ENCODE measurements at regions not wholly inside any gene's neighbourhood (a gene's known extent, or its start where the extent isn't known, plus 50 kb on each side); places are given as distances from the start of the nearest gene placed in this dataset.
"Not testable (repeated sequence)": the region's sequence is repeated elsewhere in the genome, so short reads cannot be mapped to it uniquely, and the experiment has no call there.

GRCh38 chr12:39672976-39673375, 53.4 kb upstream of the ABCD2 start:
- peaks cover 39% of the 10 kb centered on the region for H3K4me1 ChIP-seq (ENCODE audit: insufficient read depth, low read length)
- ATAC-seq (ENCODE audit: poor library complexity) (no peak), DNase-seq (peak in 1 of 14 experiments; percentile 16)
- no peak overlapping the region for H3K4me3 Mint-ChIP-seq
- no peak for TF ChIP-seq CTCF (IDR thresholded peaks at IDR 0.05)
- peaks cover 26 to 34% of the 10 kb centered on the region in 2 experiments for H3K9me3 ChIP-seq (ENCODE audit: control insufficient read depth in 1 of 2, insufficient read depth in 1 of 2, low read length in 2 of 2)
- peaks cover 41% of the 10 kb centered on the region for H3K4me1 Mint-ChIP-seq (ENCODE audit: low read depth)
- no peak overlapping the region for H3K27ac Mint-ChIP-seq
- ChIA-PET POLR2A (no interaction called here), CTCF (no interaction called here)
- no peaks in the 10 kb centered on the region for H3K27me3 Mint-ChIP-seq
- H3K9me3 Mint-ChIP-seq = peaks cover 14% of the 10 kb centered on the region
- H3K36me3 ChIP-seq (ENCODE audit: insufficient read depth, low read length) = peaks cover 3% of the 10 kb centered on the region
- H3K36me3 Mint-ChIP-seq (ENCODE audit: low read depth) = peaks cover 57% of the 10 kb centered on the region
- H3K27me3 ChIP-seq (ENCODE audit: control insufficient read depth in 1 of 2, insufficient read depth in 2 of 2, low read length in 2 of 2) = no peaks in the 10 kb centered on the region
- H3K27ac ChIP-seq (ENCODE audit: low read depth in 1 of 2, low read length in 2 of 2) = no peak overlapping the region
- intact Hi-C loops (cut with DNase I, micrococcal nuclease) = no loop called here
- no peak overlapping the region for H3K4me3 ChIP-seq (ENCODE audit: low read length)

GRCh38 chr12:39671898-39672875, 52.6 kb upstream of the ABCD2 start:
- ChIA-PET POLR2A (no interaction called here), CTCF (no interaction called here)
- Mint-ChIP-seq H3K36me3 (ENCODE audit: low read depth) (peaks cover 55% of the 10 kb centered on the region), H3K27me3 (no peaks in the 10 kb centered on the region), H3K9me3 (peaks cover 12% of the 10 kb centered on the region), H3K4me1 (ENCODE audit: low read depth) (peaks cover 41% of the 10 kb centered on the region), H3K4me3 (no peak overlapping the region), H3K27ac (no peak overlapping the region)
- no peak for ATAC-seq (ENCODE audit: poor library complexity)
- H3K27me3 ChIP-seq (ENCODE audit: control insufficient read depth in 1 of 2, insufficient read depth in 2 of 2, low read length in 2 of 2) = no peaks in the 10 kb centered on the region
- H3K4me1 ChIP-seq (ENCODE audit: insufficient read depth, low read length) = peaks cover 39% of the 10 kb centered on the region
- no peak for TF ChIP-seq CTCF (IDR thresholded peaks at IDR 0.05)
- no peak overlapping the region for H3K27ac ChIP-seq (ENCODE audit: low read depth in 1 of 2, low read length in 2 of 2)
- intact Hi-C loops (cut with DNase I, micrococcal nuclease) = no loop called here
- no peak for DNase-seq
- H3K36me3 ChIP-seq (ENCODE audit: insufficient read depth, low read length) = peaks cover 3% of the 10 kb centered on the region
- H3K9me3 ChIP-seq (ENCODE audit: control insufficient read depth in 1 of 2, insufficient read depth in 1 of 2, low read length in 2 of 2) = peaks cover 26 to 34% of the 10 kb centered on the region in 2 experiments
- no peak overlapping the region for H3K4me3 ChIP-seq (ENCODE audit: low read length)

- ATAC-seq (ENCODE audit: poor library complexity) (peak; percentile 55), DNase-seq (peak in 11 of 14 experiments; percentile 29 to 74 (median 43))
- Histone ChIP-seq H3K9me3 (ENCODE audit: control insufficient read depth in 1 of 2, insufficient read depth in 1 of 2, low read length in 2 of 2) (peaks cover 26 to 28% of the 10 kb centered on the region in 2 experiments), H3K4me1 (ENCODE audit: insufficient read depth, low read length) (peaks cover 31% of the 10 kb centered on the region)
- Mint-ChIP-seq H3K27ac (peak overlapping the region; percentile 55), H3K4me3 (peak overlapping the region; percentile 4), H3K4me1 (ENCODE audit: low read depth) (peaks cover 41% of the 10 kb centered on the region), H3K36me3 (ENCODE audit: low read depth) (peaks cover 54% of the 10 kb centered on the region)
- H3K27ac ChIP-seq (ENCODE audit: low read depth in 1 of 2, low read length in 2 of 2); H3K9me3 Mint-ChIP-seq; CTCF ChIA-PET; H3K36me3 ChIP-seq (ENCODE audit: insufficient read depth, low read length); H3K27me3 Mint-ChIP-seq; H3K4me3 ChIP-seq (ENCODE audit: low read length); intact Hi-C loops (cut with DNase I, micrococcal nuclease); H3K27me3 ChIP-seq (ENCODE audit: control insufficient read depth in 1 of 2, insufficient read depth in 2 of 2, low read length in 2 of 2): not testable (repeated sequence)
- POLR2A ChIA-PET = interaction anchor here (1.5 to 1.9 kb wide), 3 partner anchors 47 to 52 kb away, joined by 4 to 11 read pairs (median 7); partner anchors contain the start of gene ABCD2
These were observed 49.9 kb upstream of the ABCD2 start for GRCh38 chr12:39669539-39669938.

Data from CD4-positive, alpha-beta T cell (primary cell).